ENCODE measurements at regions not wholly inside any gene's neighbourhood (a gene's known extent, or its start where the extent isn't known, plus 50 kb on each side); places are given as distances from the start of the nearest gene placed in this dataset.
A peak's percentile ranks its signal among the peaks of the same experiment; 100 is the strongest.
"Not testable (repeated sequence)": the region's sequence is repeated elsewhere in the genome, so short reads cannot be mapped to it uniquely, and the experiment has no call there.

- no peak for DNase-seq (ENCODE audit: low spot score)
These were observed 298.3 kb downstream of the RWDD3 start for GRCh38 chr1:95532335-95532734.

GRCh38 chr1:95534985-95535384 is 301.0 kb downstream of the RWDD3 start:
- no peak for DNase-seq (ENCODE audit: low spot score)

- no peak for DNase-seq (ENCODE audit: low spot score)
These were observed 301.6 kb downstream of the RWDD3 start for GRCh38 chr1:95535614-95536013.

- DNase-seq (ENCODE audit: low spot score), result no peak
These were observed 302.5 kb downstream of the RWDD3 start for GRCh38 chr1:95536501-95536900.

- DNase-seq (ENCODE audit: low spot score), result no peak
These were observed 303.2 kb downstream of the RWDD3 start for GRCh38 chr1:95537176-95537575.

- not testable (repeated sequence) for DNase-seq (ENCODE audit: low spot score)
These were observed 304.2 kb downstream of the RWDD3 start for GRCh38 chr1:95538242-95538641.

- DNase-seq (ENCODE audit: low spot score), result no peak
These were observed 308.9 kb downstream of the RWDD3 start for GRCh38 chr1:95542936-95543335.

GRCh38 chr1:95547005-95547404 is 313.0 kb downstream of the RWDD3 start:
- DNase-seq (ENCODE audit: low spot score), result peak; percentile 2

- no peak for DNase-seq (ENCODE audit: low spot score)
These were observed 314.2 kb downstream of the RWDD3 start for GRCh38 chr1:95548211-95548610.

- no peak for DNase-seq (ENCODE audit: low spot score)
These were observed 317.2 kb downstream of the RWDD3 start for GRCh38 chr1:95551201-95551600.

GRCh38 chr1:95553595-95553994 is 319.6 kb downstream of the RWDD3 start:
- no peak for DNase-seq (ENCODE audit: low spot score)

GRCh38 chr1:95554408-95554807 is 320.4 kb downstream of the RWDD3 start:
- DNase-seq (ENCODE audit: low spot score), result no peak

- no peak for DNase-seq (ENCODE audit: low spot score)
These were observed 324.8 kb downstream of the RWDD3 start for GRCh38 chr1:95558791-95559190.

- DNase-seq (ENCODE audit: low spot score), result no peak
These were observed 327.3 kb downstream of the RWDD3 start for GRCh38 chr1:95561346-95561745.

- DNase-seq (ENCODE audit: low spot score), result no peak
These were observed 328.2 kb downstream of the RWDD3 start for GRCh38 chr1:95562230-95562629.

- DNase-seq (ENCODE audit: low spot score), result no peak
These were observed 338.0 kb downstream of the RWDD3 start for GRCh38 chr1:95572002-95572401.

GRCh38 chr1:95572962-95573361 is 339.0 kb downstream of the RWDD3 start:
- DNase-seq (ENCODE audit: low spot score), result no peak

- no peak for DNase-seq (ENCODE audit: low spot score)
These were observed 341.3 kb downstream of the RWDD3 start for GRCh38 chr1:95575291-95575690.

- DNase-seq (ENCODE audit: low spot score), result no peak
These were observed 344.5 kb downstream of the RWDD3 start for GRCh38 chr1:95578462-95578861.

- no peak for DNase-seq (ENCODE audit: low spot score)
These were observed 348.2 kb downstream of the RWDD3 start for GRCh38 chr1:95582191-95582590.

- DNase-seq (ENCODE audit: low spot score), result no peak
These were observed 348.7 kb downstream of the RWDD3 start for GRCh38 chr1:95582746-95583145.

GRCh38 chr1:95583661-95584210 is 349.7 kb downstream of the RWDD3 start:
- no peak for DNase-seq (ENCODE audit: low spot score)

GRCh38 chr1:95584315-95584714 is 350.3 kb downstream of the RWDD3 start:
- DNase-seq (ENCODE audit: low spot score), result no peak

- no peak for DNase-seq (ENCODE audit: low spot score)
These were observed 370.8 kb downstream of the RWDD3 start for GRCh38 chr1:95604771-95605170.

- no peak for DNase-seq (ENCODE audit: low spot score)
These were observed 380.2 kb downstream of the RWDD3 start for GRCh38 chr1:95614197-95614596.

All from RKO (cell line).